ENCODE measurements at regions not wholly inside any gene's neighbourhood (a gene's known extent, or its start where the extent isn't known, plus 50 kb on each side); places are given as distances from the start of the nearest gene placed in this dataset.

DNA sequence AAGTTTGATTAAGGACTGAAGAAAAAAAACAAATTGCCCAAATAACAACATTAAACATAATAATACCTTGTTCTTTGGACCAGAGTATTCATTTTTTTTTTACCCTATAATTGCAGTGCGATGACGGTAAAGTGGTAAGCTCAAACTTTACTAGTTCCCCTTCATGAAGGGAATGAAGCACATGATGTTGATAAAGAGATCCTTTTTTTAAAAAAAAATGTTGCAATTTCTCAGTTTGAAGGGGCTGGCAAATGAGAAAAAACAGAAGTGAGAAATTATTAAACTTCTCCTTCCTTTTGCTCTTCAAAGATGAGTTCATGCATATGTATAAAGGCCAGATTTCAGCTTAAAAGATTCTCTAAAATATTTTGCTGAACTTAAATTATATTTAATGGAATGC, 231.7 kb downstream of the C4orf33 start (continued):
- TF ChIP-seq, protein P1, sequence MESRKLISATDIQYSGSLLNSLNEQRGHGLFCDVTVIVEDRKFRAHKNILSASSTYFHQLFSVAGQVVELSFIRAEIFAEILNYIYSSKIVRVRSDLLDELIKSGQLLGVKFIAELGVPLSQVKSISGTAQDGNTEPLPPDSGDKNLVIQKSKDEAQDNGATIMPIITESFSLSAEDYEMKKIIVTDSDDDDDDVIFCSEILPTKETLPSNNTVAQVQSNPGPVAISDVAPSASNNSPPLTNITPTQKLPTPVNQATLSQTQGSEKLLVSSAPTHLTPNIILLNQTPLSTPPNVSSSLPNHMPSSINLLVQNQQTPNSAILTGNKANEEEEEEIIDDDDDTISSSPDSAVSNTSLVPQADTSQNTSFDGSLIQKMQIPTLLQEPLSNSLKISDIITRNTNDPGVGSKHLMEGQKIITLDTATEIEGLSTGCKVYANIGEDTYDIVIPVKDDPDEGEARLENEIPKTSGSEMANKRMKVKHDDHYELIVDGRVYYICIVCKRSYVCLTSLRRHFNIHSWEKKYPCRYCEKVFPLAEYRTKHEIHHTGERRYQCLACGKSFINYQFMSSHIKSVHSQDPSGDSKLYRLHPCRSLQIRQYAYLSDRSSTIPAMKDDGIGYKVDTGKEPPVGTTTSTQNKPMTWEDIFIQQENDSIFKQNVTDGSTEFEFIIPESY (IDR thresholded peaks at IDR 0.05), result no peak

DNA sequence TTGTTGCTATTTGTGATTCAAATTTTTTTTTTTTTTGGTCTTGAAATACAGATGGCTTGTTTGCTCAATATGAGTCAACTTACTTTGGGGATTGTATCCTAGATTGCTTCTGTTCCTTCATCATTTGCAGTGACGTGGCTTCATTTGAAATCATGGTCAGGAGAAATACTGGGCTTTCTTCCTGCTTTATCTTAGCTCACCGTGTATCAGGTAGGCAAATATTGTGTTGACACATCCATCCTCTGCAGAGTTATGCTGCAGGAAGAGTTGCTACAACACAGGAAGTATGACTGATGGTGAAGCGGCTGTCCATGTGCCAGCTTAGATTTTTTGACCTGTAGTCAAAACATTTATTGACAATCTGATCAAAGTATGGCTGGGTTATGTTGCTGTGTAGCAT, 232.2 kb downstream of the C4orf33 start:
- ChIA-PET SMC1A (ENCODE audit: uncharacterized antibody, unreplicated experiment) (interaction anchor here (0.6 kb wide), 1 partner anchor 81 kb away, joined by 4 read pairs; no protein-coding TSS in a partner anchor), POLR2A (no interaction called here), CTCF (no interaction called here), RAD21 (ENCODE audit: unreplicated experiment) (no interaction called here)
- intact Hi-C loops (cut with micrococcal nuclease; ENCODE audit: unreplicated experiment), result no loop called here
- TF ChIP-seq ESRRA (IDR thresholded peaks at IDR 0.05; ENCODE audit: low read length) (no peak), PML (IDR thresholded peaks at IDR 0.05; ENCODE audit: low read length) (no peak), PAX8 (IDR thresholded peaks at IDR 0.05) (no peak), CHD1 (IDR thresholded peaks at IDR 0.05; ENCODE audit: low read depth, low read length) (no peak), NR2F1 (conservative IDR thresholded peaks at IDR 0.05) (no peak), CBX3 (IDR thresholded peaks at IDR 0.05; ENCODE audit: borderline replicate concordance, low read depth) (no peak), RBBP5 (conservative IDR thresholded peaks at IDR 0.05) (no peak), EZH2 (IDR thresholded peaks at IDR 0.05; ENCODE audit: borderline replicate concordance, control insufficient read depth, low read depth, low read length) (no peak), ZNF217 (IDR thresholded peaks at IDR 0.05) (no peak), IRF4 (IDR thresholded peaks at IDR 0.05; ENCODE audit: low read depth, low read length) (no peak)
- TF ChIP-seq, protein P2, sequence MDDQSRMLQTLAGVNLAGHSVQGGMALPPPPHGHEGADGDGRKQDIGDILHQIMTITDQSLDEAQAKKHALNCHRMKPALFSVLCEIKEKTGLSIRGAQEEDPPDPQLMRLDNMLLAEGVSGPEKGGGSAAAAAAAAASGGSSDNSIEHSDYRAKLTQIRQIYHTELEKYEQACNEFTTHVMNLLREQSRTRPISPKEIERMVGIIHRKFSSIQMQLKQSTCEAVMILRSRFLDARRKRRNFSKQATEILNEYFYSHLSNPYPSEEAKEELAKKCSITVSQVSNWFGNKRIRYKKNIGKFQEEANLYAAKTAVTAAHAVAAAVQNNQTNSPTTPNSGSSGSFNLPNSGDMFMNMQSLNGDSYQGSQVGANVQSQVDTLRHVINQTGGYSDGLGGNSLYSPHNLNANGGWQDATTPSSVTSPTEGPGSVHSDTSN (IDR thresholded peaks at IDR 0.05; ENCODE audit: insufficient replicate concordance, low read depth, low read length), result no peak
- H3K36me3 ChIP-seq (ENCODE audit: control insufficient read depth in 2 of 2, insufficient read depth in 2 of 2, low read length in 1 of 2), result no peaks in the 10 kb centered on the region
- H3K4me3 ChIP-seq, result no peak overlapping the region
- no peak overlapping the region for H3K4me2 ChIP-seq (ENCODE audit: control insufficient read depth, insufficient read depth)
- H3K9ac ChIP-seq (ENCODE audit: control insufficient read depth, insufficient read depth, low read length), result no peak overlapping the region
- DNase-seq (ENCODE audit: low read depth, low spot score) (no peak), FAIRE-seq (no peak), ATAC-seq (no peak)
- H3K9me3 ChIP-seq (replicated peaks; ENCODE audit: control insufficient read depth, insufficient read depth, low read length), result no peaks in the 10 kb centered on the region
- H4K20me1 ChIP-seq (ENCODE audit: control insufficient read depth, insufficient read depth), result no peaks in the 10 kb centered on the region
- no peaks in the 10 kb centered on the region; the same call in 1 of the 2 replicates for H3K4me1 ChIP-seq (ENCODE audit: control insufficient read depth, insufficient read depth, low read length)
- no peaks in the 10 kb centered on the region; a peak in 1 of 4 replicates for H3K27me3 ChIP-seq (replicated peaks in 1 of 2; ENCODE audit: control insufficient read depth in 2 of 2, insufficient read depth in 2 of 2, low read length in 1 of 2)
- no peak overlapping the region for H2AFZ ChIP-seq (ENCODE audit: control insufficient read depth, low read depth, low read length)
- H3K79me2 ChIP-seq (ENCODE audit: control insufficient read depth, insufficient read depth, low read length), result no peaks in the 10 kb centered on the region
- in situ Hi-C loops (cut with MboI), result no loop called here
- no TSS peak for BruUV-seq (replicated peaks)
- 0% methylated on average over 3 of the region's 3 CpGs for whole genome bisulfite sequencing (ENCODE audit: insufficient coverage, insufficient replicate concordance, low lambda C conversion rate, missing lambda C conversion rate)
- no peak overlapping the region for H3K27ac ChIP-seq (ENCODE audit: control insufficient read depth, insufficient read depth)

Measured in GM12878 (cell line).